Pancreas (tissue), 10 donors: ENCODE measurements at regions not wholly inside any gene's neighbourhood (a gene's known extent, or its start where the extent isn't known, plus 50 kb on each side); places are given as distances from the start of the nearest gene placed in this dataset.

Source experiments
- ATAC-seq, 4 donors: fragments of 200-7000 bp; cut with Tn5 transposase; one replicate each; pipeline versions ENCODE4 v1.8.0 to v1.9.1; 2020; ENCODE audit warnings: mild to moderate bottlenecking in 4 of 4, moderate library complexity in 4 of 4
- DNase-seq, 6 donors: peaks; one replicate each; pipeline ENCODE4 v3.0.0-alpha.2; 2020
- FAIRE-seq: peaks from 2 replicates; lab custom pipeline; 2012; peaks lifted over from hg19 to GRCh38; lab: Jason Lieb, UNC
- H3K27ac ChIP-seq, 4 donors: fragments of 200-600 bp; sonication (generic); 1 replicate in 3 of 4; 2 replicates in 1 of 4; pipeline versions ENCODE4 v1.5.0 to v1.8.0; 2020
- H3K27me3 ChIP-seq, 4 donors: fragments of 200-600 bp; one replicate each; pipeline ENCODE4 v1.8.0; 2021
- H3K36me3 ChIP-seq, 3 donors: fragments of 200-600 bp; sonication (generic) in 1 of 3; one replicate each; pipeline versions ENCODE4 v1.5.0 to v1.8.0; 2020 to 2021
- H3K4me1 ChIP-seq, 3 donors: fragments of 200-600 bp; one replicate each; pipeline ENCODE4 v1.8.0; 2021
- H3K4me3 ChIP-seq, 4 donors: fragments of 200-600 bp; sonication (generic) in 2 of 4; one replicate each; pipeline versions ENCODE4 v1.5.0 to v1.8.0; 2020 to 2021
- H3K9me3 ChIP-seq, 4 donors: fragments of 200-600 bp; one replicate each; pipeline ENCODE4 v1.8.0; 2021
- CTCF ChIP-seq, 4 donors: fragments of 200-600 bp; sonication (generic) in 3 of 4; IDR thresholded peaks; one replicate each; pipeline versions ENCODE4 v1.5.0 to v1.8.0; 2021; ENCODE audit warnings: antibody characterized with exemption in 4 of 4
- WGBS, 2 donors: extraction: QIAGEN DNeasy Blood & Tissue Kit; methylation state at CpG; one replicate each; pipeline ENCODE4 v1.1.7; 2013; 5-methylcytosine and 5-hydroxymethylcytosine counted together
- intact Hi-C, 3 donors: fragments of 100-400 bp; cut with DNase I; formaldehyde crosslinking; loops; one replicate each; pipeline versions ENCODE4 v1.11.1 to v1.14.2; 2022
- donor health status: healthy with polysubstance abuse.
- donor health status: DM: no; HTN: no; CAD: no; lungs with moderate emphysema.
- donor health status: DM: no; HTN: no; CAD: no.
- donor health status: control.
- donor health status: control.
- donor health status: Bipolar disorder and iron deficiency.
- donor health status: DM: yes; HTN: yes; CAD: no.
- donor health status: DM: no; HTN: no; CAD: no.
- donor health status: DM: no; HTN: no; CAD: no.
- donor health status: DM: yes; HTN: yes; CAD: no.

- H3K27ac ChIP-seq = no peak overlapping the region
- WGBS, 2 donors = 63 to 67% methylated on average over 3 of the region's 3 CpGs
- H3K4me3 ChIP-seq = no peak overlapping the region
- FAIRE-seq (no peak), ATAC-seq (no peak), DNase-seq (no peak)
- intact Hi-C loops = no loop called here
- no peak for TF ChIP-seq CTCF (IDR thresholded peaks at IDR 0.05)
- H3K36me3 ChIP-seq = no peaks in the 10 kb centered on the region
- no peaks in the 10 kb centered on the region for H3K27me3 ChIP-seq
- H3K4me1 ChIP-seq = no peaks in the 10 kb centered on the region
- H3K9me3 ChIP-seq = no peaks in the 10 kb centered on the region
Observed at GRCh38 chr11:100635194-100635593, 51.9 kb upstream of the ARHGAP42 start.

GRCh38 chr11:100636536-100636935 lies 50.6 kb upstream of the ARHGAP42 start:
- Histone ChIP-seq H3K27ac (no peak overlapping the region), H3K4me1 (no peaks in the 10 kb centered on the region), H3K27me3 (no peaks in the 10 kb centered on the region), H3K4me3 (no peak overlapping the region), H3K9me3 (no peaks in the 10 kb centered on the region), H3K36me3 (no peaks in the 10 kb centered on the region)
- intact Hi-C loops = no loop called here
- ATAC-seq (no peak), DNase-seq (no peak), FAIRE-seq (no peak)
- no peak for TF ChIP-seq CTCF (IDR thresholded peaks at IDR 0.05)
- WGBS, 2 donors = 85 to 89% methylated on average over 3 of the region's 3 CpGs
